ENCODE measurements at regions not wholly inside any gene's neighbourhood (a gene's known extent, or its start where the extent isn't known, plus 50 kb on each side); places are given as distances from the start of the nearest gene placed in this dataset.

- no peak for TF ChIP-seq ZFP3 (CRISPR knock-in tag; IDR thresholded peaks at IDR 0.05)
- no peak for TF ChIP-seq ARNTL (CRISPR knock-in tag; IDR thresholded peaks at IDR 0.05; ENCODE audit: borderline replicate concordance, low read depth)
- no peak for TF ChIP-seq ZNF70 (CRISPR knock-in tag; IDR thresholded peaks at IDR 0.05)
- peak; percentile 73; the same call in 2 of the 3 replicates for ATAC-seq
These were observed 630.0 kb upstream of the TBX3 start for GRCh38 chr12:115313929-115314328.

- TF ChIP-seq ISL1 (CRISPR knock-in tag; IDR thresholded peaks at IDR 0.05) (no peak), BACH2 (CRISPR knock-in tag; IDR thresholded peaks at IDR 0.05; ENCODE audit: borderline replicate concordance) (no peak), ZNF70 (CRISPR knock-in tag; IDR thresholded peaks at IDR 0.05) (no peak), CSDC2 (CRISPR knock-in tag; IDR thresholded peaks at IDR 0.05) (no peak), CSRNP3 (CRISPR knock-in tag; IDR thresholded peaks at IDR 0.05) (no peak), POU6F1 (CRISPR knock-in tag; IDR thresholded peaks at IDR 0.05; ENCODE audit: borderline replicate concordance, low read depth) (no peak), PATZ1 (CRISPR knock-in tag; IDR thresholded peaks at IDR 0.05; ENCODE audit: borderline replicate concordance) (no peak), RARB (CRISPR knock-in tag; IDR thresholded peaks at IDR 0.05) (no peak), TOX (CRISPR knock-in tag; IDR thresholded peaks at IDR 0.05; ENCODE audit: borderline replicate concordance) (no peak), ARNTL (CRISPR knock-in tag; IDR thresholded peaks at IDR 0.05; ENCODE audit: borderline replicate concordance, low read depth) (no peak)
- no peak for ATAC-seq
These were observed 628.9 kb upstream of the TBX3 start for GRCh38 chr12:115312901-115313300.

GRCh38 chr12:115311875-115312274 is 627.9 kb upstream of the TBX3 start:
- no peak for ATAC-seq
- TF ChIP-seq ZFP30 (CRISPR knock-in tag; IDR thresholded peaks at IDR 0.05) (no peak), CREB5 (CRISPR knock-in tag; IDR thresholded peaks at IDR 0.05; ENCODE audit: low read depth) (no peak), PATZ1 (CRISPR knock-in tag; IDR thresholded peaks at IDR 0.05; ENCODE audit: borderline replicate concordance) (no peak), RARB (CRISPR knock-in tag; IDR thresholded peaks at IDR 0.05) (no peak)

GRCh38 chr12:115308918-115309317 is 624.9 kb upstream of the TBX3 start:
- no peak for ATAC-seq
- TF ChIP-seq ZC3H10 (CRISPR knock-in tag; IDR thresholded peaks at IDR 0.05) (no peak), CSDC2 (CRISPR knock-in tag; IDR thresholded peaks at IDR 0.05) (no peak), ZNF8 (CRISPR knock-in tag; IDR thresholded peaks at IDR 0.05) (no peak), POU6F1 (CRISPR knock-in tag; IDR thresholded peaks at IDR 0.05; ENCODE audit: borderline replicate concordance, low read depth) (no peak), TCF4 (CRISPR knock-in tag; IDR thresholded peaks at IDR 0.05; ENCODE audit: borderline replicate concordance) (no peak), OSR1 (CRISPR knock-in tag; IDR thresholded peaks at IDR 0.05) (no peak), ZFP30 (CRISPR knock-in tag; IDR thresholded peaks at IDR 0.05) (no peak), RARB (CRISPR knock-in tag; IDR thresholded peaks at IDR 0.05) (no peak), SNAI2 (CRISPR knock-in tag; IDR thresholded peaks at IDR 0.05) (no peak), ISL1 (CRISPR knock-in tag; IDR thresholded peaks at IDR 0.05) (no peak), CREB5 (CRISPR knock-in tag; IDR thresholded peaks at IDR 0.05; ENCODE audit: low read depth) (no peak), ARNTL (CRISPR knock-in tag; IDR thresholded peaks at IDR 0.05; ENCODE audit: borderline replicate concordance, low read depth) (no peak), PATZ1 (CRISPR knock-in tag; IDR thresholded peaks at IDR 0.05; ENCODE audit: borderline replicate concordance) (no peak)
